CD14-positive monocyte (primary cell): ENCODE measurements at regions not wholly inside any gene's neighbourhood (a gene's known extent, or its start where the extent isn't known, plus 50 kb on each side); places are given as distances from the start of the nearest gene placed in this dataset.

Experiments used
- DNase-seq, 3 donors: peaks; one replicate each; pipeline ENCODE4 v3.0.0-alpha.2; 2011 to 2022
- H2AFZ ChIP-seq: 2 replicates; pipeline ENCODE4 v1.6.0; 2012; ENCODE audit warnings: mild to moderate bottlenecking, low read depth, low read length, inconsistent platforms; ENCODE audit not compliant: insufficient read depth, poor library complexity, severe bottlenecking
- H3K27ac ChIP-seq, 2 donors: 1 replicate in 1 of 2; 2 replicates in 1 of 2; pipeline ENCODE4 v1.5.1; 2012 to 2013; ENCODE audit warnings: low read length in 2 of 2, control low read depth in 1 of 2, inconsistent platforms in 1 of 2, low read depth in 1 of 2, mild to moderate bottlenecking in 1 of 2
- H3K27me3 ChIP-seq, 2 donors: one replicate each; pipeline versions ENCODE4 v1.6.0 to v1.6.1; 2011 to 2013; ENCODE audit warnings: low read length in 2 of 2; ENCODE audit not compliant: control insufficient read depth in 2 of 2, insufficient read depth in 2 of 2
- H3K36me3 ChIP-seq, 2 donors: replicated peaks in 1 of 2; 1 replicate in 1 of 2; 2 replicates in 1 of 2; pipeline versions ENCODE4 v1.5.1 to v1.6.1; 2012 to 2013; ENCODE audit warnings: low read length in 2 of 2, control low read depth in 1 of 2, inconsistent platforms in 1 of 2, mild to moderate bottlenecking in 1 of 2; ENCODE audit not compliant: insufficient read depth in 2 of 2, control insufficient read depth in 1 of 2
- H3K4me1 ChIP-seq, 2 donors: 1 replicate in 1 of 2; 2 replicates in 1 of 2; pipeline versions ENCODE4 v1.5.1 to v1.6.1; 2012 to 2013; ENCODE audit warnings: low read length in 2 of 2, control low read depth in 1 of 2, inconsistent platforms in 1 of 2, mild to moderate bottlenecking in 1 of 2, moderate library complexity in 1 of 2; ENCODE audit not compliant: insufficient read depth in 2 of 2, control insufficient read depth in 1 of 2
- H3K4me2 ChIP-seq: replicated peaks from 2 replicates; pipeline ENCODE3; 2012; ENCODE audit warnings: low read length, moderate library complexity, mild to moderate bottlenecking; ENCODE audit not compliant: poor library complexity, severe bottlenecking; ENCODE audit errors: extremely low read depth
- H3K4me3 ChIP-seq, 3 experiments: fragments of 200-600 bp in 1 of 3; sonication (generic) in 1 of 3; replicated peaks in 1 of 3; 1 replicate in 2 of 3; 2 replicates in 1 of 3; pipeline ENCODE4 v1.5.1; 2011 to 2013; ENCODE audit warnings: low read length in 3 of 3, mild to moderate bottlenecking in 3 of 3, control low read depth in 2 of 3, low read depth in 2 of 3, inconsistent platforms in 1 of 3, moderate library complexity in 1 of 3
- H3K79me2 ChIP-seq: 2 replicates; pipeline ENCODE4 v1.6.0; 2012; ENCODE audit warnings: mild to moderate bottlenecking, control low read depth, inconsistent platforms, low read length, moderate library complexity; ENCODE audit not compliant: insufficient read depth
- H3K9ac ChIP-seq: 2 replicates; pipeline ENCODE4 v1.6.0; 2017; ENCODE audit warnings: low read length, mild to moderate bottlenecking; ENCODE audit not compliant: insufficient read depth, poor library complexity, severe bottlenecking
- H3K9me3 ChIP-seq, 2 donors: replicated peaks in 1 of 2; 1 replicate in 1 of 2; 2 replicates in 1 of 2; pipeline versions ENCODE4 v1.5.1 to v1.6.1; 2012 to 2013; ENCODE audit warnings: low read length in 2 of 2, control low read depth in 1 of 2; ENCODE audit not compliant: control insufficient read depth in 1 of 2, insufficient read depth in 1 of 2
- H4K20me1 ChIP-seq: 2 replicates; pipeline ENCODE4 v1.6.0; 2012; ENCODE audit warnings: mild to moderate bottlenecking, low read length, control low read depth, moderate library complexity; ENCODE audit not compliant: insufficient read depth
- H3K27ac Mint-ChIP-seq, 7 donors: one replicate each; pipeline ENCODE4 v1.8.0; 2020; ENCODE audit warnings: mild to moderate bottlenecking in 7 of 7, mixed read lengths in 7 of 7, moderate library complexity in 6 of 7, inconsistent platforms in 2 of 7
- H3K27me3 Mint-ChIP-seq, 3 donors: one replicate each; pipeline ENCODE4 v1.8.0; 2021 to 2022; ENCODE audit warnings: low read depth in 3 of 3, mild to moderate bottlenecking in 3 of 3, mixed read lengths in 3 of 3, moderate library complexity in 3 of 3, inconsistent platforms in 1 of 3
- H3K36me3 Mint-ChIP-seq, 2 donors: one replicate each; pipeline ENCODE4 v1.8.0; 2020; ENCODE audit warnings: mixed read lengths in 2 of 2, inconsistent platforms in 1 of 2, mild to moderate bottlenecking in 1 of 2
- H3K4me1 Mint-ChIP-seq: one replicate; pipeline ENCODE4 v1.8.0; 2020; ENCODE audit warnings: mild to moderate bottlenecking, mixed read lengths
- H3K4me3 Mint-ChIP-seq, 2 donors: one replicate each; pipeline ENCODE4 v1.8.0; 2020; ENCODE audit warnings: mild to moderate bottlenecking in 2 of 2, mixed read lengths in 2 of 2, moderate library complexity in 1 of 2
- H3K9me3 Mint-ChIP-seq, 7 donors: one replicate each; pipeline ENCODE4 v1.8.0; 2020 to 2022; ENCODE audit warnings: mixed read lengths in 7 of 7, mild to moderate bottlenecking in 6 of 7, moderate library complexity in 6 of 7, inconsistent platforms in 2 of 7
- WGBS: methylation state at CpG from one replicate; pipeline ENCODE4 v1.1.5; 2013; ENCODE audit warnings: missing lambda C conversion rate; ENCODE audit not compliant: insufficient coverage; 5-methylcytosine and 5-hydroxymethylcytosine counted together
- intact Hi-C, 2 donors: fragments of 100-400 bp; cut with micrococcal nuclease; formaldehyde crosslinking; loops; one replicate each; pipeline versions ENCODE4 v1.15.0 to v1.15.1; 2023
- TF ChIP-seq, protein P1 (sequence below): fragments of 200-600 bp; IDR thresholded peaks from one replicate; pipeline ENCODE4 v1.8.0; 2022; ENCODE audit warnings: antibody characterized with exemption, mild to moderate bottlenecking

DNA sequence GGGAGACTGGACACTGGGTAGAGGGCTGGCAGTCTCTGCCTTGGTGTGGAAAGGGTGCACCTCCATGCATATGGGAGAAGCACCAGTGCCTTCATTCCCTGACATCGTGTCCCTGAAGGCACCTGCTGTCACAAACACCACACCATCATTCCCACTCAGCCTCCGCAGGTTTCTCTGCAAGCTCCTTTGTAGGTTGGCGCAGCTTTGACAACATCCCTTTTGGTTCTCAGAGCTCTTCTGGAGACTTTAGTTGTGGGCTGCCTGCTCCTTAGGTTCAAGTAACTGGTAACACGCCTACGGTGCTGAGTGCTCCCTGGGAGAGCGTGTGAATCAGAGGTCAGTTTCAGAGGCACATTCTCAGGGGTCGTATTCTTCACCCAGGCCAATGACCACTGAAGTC is 50.2 kb upstream of the TULP4 start:
- Mint-ChIP-seq H3K9me3 (peaks cover 0 to 8% (median 0%) of the 10 kb centered on the region in 7 donors), H3K27me3 (peaks cover 0 to 4% (median 2%) of the 10 kb centered on the region in 3 donors), H3K36me3 (no peaks in the 10 kb centered on the region), H3K27ac (no peak overlapping the region), H3K4me3 (no peak overlapping the region), H3K4me1 (no peaks in the 10 kb centered on the region)
- no peaks in the 10 kb centered on the region for H3K9me3 ChIP-seq
- H4K20me1 ChIP-seq, result peaks cover 23% of the 10 kb centered on the region
- no peaks in the 10 kb centered on the region for H3K79me2 ChIP-seq
- no peak for DNase-seq
- H3K4me1 ChIP-seq, result no peaks in the 10 kb centered on the region
- H3K4me3 ChIP-seq, result no peak overlapping the region
- H2AFZ ChIP-seq, result no peak overlapping the region
- TF ChIP-seq, protein P1, sequence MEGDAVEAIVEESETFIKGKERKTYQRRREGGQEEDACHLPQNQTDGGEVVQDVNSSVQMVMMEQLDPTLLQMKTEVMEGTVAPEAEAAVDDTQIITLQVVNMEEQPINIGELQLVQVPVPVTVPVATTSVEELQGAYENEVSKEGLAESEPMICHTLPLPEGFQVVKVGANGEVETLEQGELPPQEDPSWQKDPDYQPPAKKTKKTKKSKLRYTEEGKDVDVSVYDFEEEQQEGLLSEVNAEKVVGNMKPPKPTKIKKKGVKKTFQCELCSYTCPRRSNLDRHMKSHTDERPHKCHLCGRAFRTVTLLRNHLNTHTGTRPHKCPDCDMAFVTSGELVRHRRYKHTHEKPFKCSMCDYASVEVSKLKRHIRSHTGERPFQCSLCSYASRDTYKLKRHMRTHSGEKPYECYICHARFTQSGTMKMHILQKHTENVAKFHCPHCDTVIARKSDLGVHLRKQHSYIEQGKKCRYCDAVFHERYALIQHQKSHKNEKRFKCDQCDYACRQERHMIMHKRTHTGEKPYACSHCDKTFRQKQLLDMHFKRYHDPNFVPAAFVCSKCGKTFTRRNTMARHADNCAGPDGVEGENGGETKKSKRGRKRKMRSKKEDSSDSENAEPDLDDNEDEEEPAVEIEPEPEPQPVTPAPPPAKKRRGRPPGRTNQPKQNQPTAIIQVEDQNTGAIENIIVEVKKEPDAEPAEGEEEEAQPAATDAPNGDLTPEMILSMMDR, result no peak
- no peak overlapping the region for H3K27ac ChIP-seq
- H3K4me2 ChIP-seq, result no peak overlapping the region
- H3K27me3 ChIP-seq, result no peaks in the 10 kb centered on the region
- WGBS, result 91% methylated on average over 7 of the region's 7 CpGs
- intact Hi-C loops, result no loop called here
- H3K9ac ChIP-seq, result no peak overlapping the region
- no peaks in the 10 kb centered on the region for H3K36me3 ChIP-seq
